Lung (tissue), 11 donors: ENCODE measurements at regions not wholly inside any gene's neighbourhood (a gene's known extent, or its start where the extent isn't known, plus 50 kb on each side); places are given as distances from the start of the nearest gene placed in this dataset.

ENCODE experiments used
- ATAC-seq: fragments of 200-7000 bp; cut with Tn5 transposase; one replicate; pipeline ENCODE4 v1.9.1; 2020; ENCODE audit warnings: moderate number of reproducible peaks; ENCODE audit not compliant: insufficient read depth, low FRiP score
- DNase-seq, 3 donors: peaks; one replicate each; pipeline ENCODE4 v3.0.0-alpha.2; 2013 to 2017
- H3K27ac ChIP-seq, 2 donors: one replicate each; pipeline ENCODE4 v1.5.1; 2013; ENCODE audit warnings: mild to moderate bottlenecking in 2 of 2, moderate library complexity in 2 of 2, control low read depth in 1 of 2, inconsistent platforms in 1 of 2, low read depth in 1 of 2, low read length in 1 of 2
- H3K27me3 ChIP-seq, 3 donors: one replicate each; pipeline ENCODE4 v1.5.1; 2013; ENCODE audit warnings: low read length in 2 of 3; ENCODE audit not compliant: control insufficient read depth in 3 of 3, insufficient read depth in 3 of 3
- H3K36me3 ChIP-seq, 4 donors: one replicate each; pipeline ENCODE4 v1.5.1; 2013; ENCODE audit warnings: low read length in 4 of 4, mild to moderate bottlenecking in 1 of 4, moderate library complexity in 1 of 4; ENCODE audit not compliant: control insufficient read depth in 4 of 4, insufficient read depth in 4 of 4
- H3K4me1 ChIP-seq, 5 donors: one replicate each; pipeline ENCODE4 v1.5.1; 2013; ENCODE audit warnings: low read length in 5 of 5, mild to moderate bottlenecking in 2 of 5, moderate library complexity in 1 of 5; ENCODE audit not compliant: control insufficient read depth in 5 of 5, insufficient read depth in 5 of 5
- H3K4me3 ChIP-seq: one replicate; pipeline ENCODE4 v1.5.1; 2013; ENCODE audit warnings: mild to moderate bottlenecking, control low read depth, moderate library complexity
- H3K9ac ChIP-seq, 2 donors: one replicate each; pipeline ENCODE4 v1.5.1; 2013; ENCODE audit warnings: low read length in 2 of 2, control low read depth in 1 of 2; ENCODE audit not compliant: insufficient read depth in 1 of 2
- H3K9me3 ChIP-seq, 4 donors: one replicate each; pipeline ENCODE4 v1.5.1; 2013; ENCODE audit warnings: low read length in 3 of 4, mild to moderate bottlenecking in 1 of 4, moderate library complexity in 1 of 4; ENCODE audit not compliant: control insufficient read depth in 4 of 4, insufficient read depth in 3 of 4
- WGBS, 2 donors: extraction: QIAGEN DNeasy Blood & Tissue Kit; methylation state at CpG; one replicate each; pipeline ENCODE4 v1.1.7; 2013; 5-methylcytosine and 5-hydroxymethylcytosine counted together
- TF ChIP-seq, protein P1 (sequence below): IDR thresholded peaks from 2 replicates; pipeline ENCODE4 v1.5.1; 2012; ENCODE audit warnings: mild to moderate bottlenecking; ENCODE audit errors: control extremely low read depth, extremely low read depth
- donor health status: control.
- donor health status: control.
- donor health status: Bipolar disorder and iron deficiency.
- donor health status: healthy.
- donor health status: DM: yes; HTN: yes; CAD: no.

DNA sequence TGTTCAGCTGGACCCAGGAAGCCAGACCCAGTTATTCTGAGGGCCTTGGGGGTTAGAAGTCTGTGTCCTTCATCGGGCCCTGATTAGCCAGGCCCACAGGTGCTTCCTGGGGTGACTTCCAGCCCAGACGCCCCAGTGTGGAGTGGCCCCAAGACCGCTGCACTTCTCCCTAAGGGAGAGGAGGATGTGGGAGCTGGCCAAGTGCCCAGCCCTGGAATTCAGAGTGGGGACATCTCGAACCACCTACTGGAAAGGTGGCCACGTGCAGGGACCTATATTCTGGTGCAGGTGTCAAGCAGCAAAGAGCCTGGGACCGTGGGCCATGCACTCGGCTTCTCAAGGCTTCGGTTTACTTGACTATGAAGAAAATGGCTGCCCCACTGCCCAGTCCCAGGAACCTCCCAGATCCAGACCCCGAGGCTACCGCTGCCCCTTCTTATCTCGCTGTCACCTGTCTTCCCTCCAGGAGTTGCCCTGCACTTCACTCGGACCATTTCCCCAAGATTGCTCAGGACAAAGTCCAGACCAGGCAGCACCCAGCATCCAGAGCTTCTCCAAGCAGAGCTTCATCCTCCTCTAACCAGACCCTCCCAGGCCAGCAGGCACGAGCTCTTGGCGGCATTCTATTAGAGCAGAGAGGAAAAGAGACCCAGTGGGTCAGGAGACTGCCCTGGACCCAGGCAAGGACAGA is 142.8 kb upstream of the ID2 start:
- Histone ChIP-seq H3K9ac (no peak overlapping the region), H3K4me3 (no peak overlapping the region), H3K27me3 (no peaks in the 10 kb centered on the region), H3K36me3 (no peaks in the 10 kb centered on the region), H3K27ac (peak overlapping the region in 1 of 2 donors; percentile 6), H3K4me1 (peaks cover 0 to 79% (median 30%) of the 10 kb centered on the region in 5 donors), H3K9me3 (no peaks in the 10 kb centered on the region)
- TF ChIP-seq, protein P1, sequence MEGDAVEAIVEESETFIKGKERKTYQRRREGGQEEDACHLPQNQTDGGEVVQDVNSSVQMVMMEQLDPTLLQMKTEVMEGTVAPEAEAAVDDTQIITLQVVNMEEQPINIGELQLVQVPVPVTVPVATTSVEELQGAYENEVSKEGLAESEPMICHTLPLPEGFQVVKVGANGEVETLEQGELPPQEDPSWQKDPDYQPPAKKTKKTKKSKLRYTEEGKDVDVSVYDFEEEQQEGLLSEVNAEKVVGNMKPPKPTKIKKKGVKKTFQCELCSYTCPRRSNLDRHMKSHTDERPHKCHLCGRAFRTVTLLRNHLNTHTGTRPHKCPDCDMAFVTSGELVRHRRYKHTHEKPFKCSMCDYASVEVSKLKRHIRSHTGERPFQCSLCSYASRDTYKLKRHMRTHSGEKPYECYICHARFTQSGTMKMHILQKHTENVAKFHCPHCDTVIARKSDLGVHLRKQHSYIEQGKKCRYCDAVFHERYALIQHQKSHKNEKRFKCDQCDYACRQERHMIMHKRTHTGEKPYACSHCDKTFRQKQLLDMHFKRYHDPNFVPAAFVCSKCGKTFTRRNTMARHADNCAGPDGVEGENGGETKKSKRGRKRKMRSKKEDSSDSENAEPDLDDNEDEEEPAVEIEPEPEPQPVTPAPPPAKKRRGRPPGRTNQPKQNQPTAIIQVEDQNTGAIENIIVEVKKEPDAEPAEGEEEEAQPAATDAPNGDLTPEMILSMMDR = no peak
- 70 to 74% methylated on average over 14 of the region's 14 CpGs for WGBS, 2 donors
- ATAC-seq (no peak), DNase-seq (peak in 1 of 3 donors; percentile 9)

DNA sequence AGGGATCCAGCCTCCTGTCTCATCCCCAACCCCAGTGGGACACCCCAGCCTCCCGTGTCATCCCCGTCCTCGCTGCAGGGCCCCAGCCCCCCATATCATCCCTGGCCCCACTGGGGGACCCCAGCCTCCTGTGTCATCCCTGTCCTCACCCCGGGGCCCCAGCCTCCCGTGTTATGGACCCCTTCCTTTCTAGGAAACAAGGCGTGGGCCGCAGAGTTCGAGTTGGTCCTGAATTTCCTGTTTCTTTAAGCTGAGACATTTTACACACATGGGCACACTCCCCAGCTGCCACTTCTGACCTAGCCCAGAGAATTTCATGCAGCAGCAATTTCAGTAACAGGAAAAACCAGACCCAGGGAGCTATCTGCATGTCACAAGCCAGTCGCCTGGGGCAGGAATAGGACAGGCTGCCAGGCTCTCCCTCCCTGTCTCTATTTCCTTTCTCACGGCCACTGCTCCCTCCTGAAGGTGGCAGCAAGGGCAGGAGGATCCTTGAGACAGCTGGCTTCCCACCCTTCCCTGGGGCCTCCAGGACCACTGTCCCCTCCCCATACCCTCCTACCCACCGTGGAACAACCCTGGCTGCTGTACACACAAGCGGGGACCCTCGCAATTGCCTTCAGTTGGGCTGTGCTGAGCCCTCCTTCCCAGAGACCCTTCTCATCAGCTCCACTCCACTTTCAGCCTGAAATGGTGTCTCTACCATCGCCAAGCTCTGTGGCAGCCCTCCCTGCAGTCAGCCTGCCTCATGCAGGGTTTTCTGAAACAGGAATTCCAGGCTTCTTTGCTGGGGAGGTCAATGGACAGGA is 141.9 kb upstream of the ID2 start:
- WGBS, 2 donors = 49 to 50% methylated on average over 14 of the region's 14 CpGs
- Histone ChIP-seq H3K9ac (peak overlapping the region in 1 of 2 donors; percentile 38), H3K4me3 (no peak overlapping the region), H3K27me3 (no peaks in the 10 kb centered on the region), H3K9me3 (no peaks in the 10 kb centered on the region), H3K36me3 (no peaks in the 10 kb centered on the region), H3K27ac (peak overlapping the region in 1 of 2 donors; percentile 57), H3K4me1 (peaks cover 0 to 74% (median 30%) of the 10 kb centered on the region in 5 donors)
- TF ChIP-seq, protein P1 = no peak
- ATAC-seq (peak; percentile 35), DNase-seq (peak; percentile 74 to 91 (median 78))

DNA sequence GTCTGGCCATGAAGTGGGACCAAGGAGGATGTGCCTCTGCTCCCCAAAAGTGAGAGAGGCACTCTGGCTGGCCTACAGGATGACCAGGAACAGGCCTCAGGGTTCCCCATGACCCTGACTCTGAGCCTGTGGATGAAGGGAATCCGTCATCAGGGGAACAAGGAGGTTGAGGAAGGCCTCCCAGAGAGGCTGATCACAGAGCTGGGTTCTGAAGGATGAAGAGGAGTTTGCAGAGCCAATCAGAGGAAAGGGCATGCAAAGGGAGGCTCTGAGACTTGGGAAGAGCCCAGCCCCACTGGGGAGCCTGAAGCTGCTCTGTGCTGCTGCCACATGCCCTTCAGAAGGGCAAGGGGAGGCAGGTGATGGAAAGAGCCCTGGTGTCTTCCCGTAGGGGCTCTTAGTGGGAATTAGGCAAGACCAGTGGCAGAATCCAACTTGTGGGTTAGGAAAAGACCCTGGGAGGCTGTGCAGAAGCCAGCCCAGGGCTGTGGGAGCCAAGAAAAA is 141.3 kb upstream of the ID2 start:
- Histone ChIP-seq H3K4me1 (peaks cover 0 to 68% (median 25%) of the 10 kb centered on the region in 5 donors), H3K36me3 (no peaks in the 10 kb centered on the region), H3K27ac (peak overlapping the region in 1 of 2 donors; percentile 57), H3K4me3 (no peak overlapping the region), H3K9me3 (no peaks in the 10 kb centered on the region), H3K9ac (no peak overlapping the region), H3K27me3 (no peaks in the 10 kb centered on the region)
- 88 to 92% methylated on average over 2 of the region's 2 CpGs for WGBS, 2 donors
- ATAC-seq (no peak), DNase-seq (peak in 1 of 3 donors; percentile 8)
- TF ChIP-seq, protein P1 = no peak
